ENCODE measurements at regions not wholly inside any gene's neighbourhood (a gene's known extent, or its start where the extent isn't known, plus 50 kb on each side); places are given as distances from the start of the nearest gene placed in this dataset.
A peak's percentile ranks its signal among the peaks of the same experiment; 100 is the strongest.
"Not testable (repeated sequence)": the region's sequence is repeated elsewhere in the genome, so short reads cannot be mapped to it uniquely, and the experiment has no call there.

GRCh38 chr2:76009484-76009883 is 298.8 kb upstream of the GCFC2 start:
- DNase-seq (ENCODE audit: low read depth), result no peak

- no peak for DNase-seq (ENCODE audit: low read depth)
These were observed 297.4 kb upstream of the GCFC2 start for GRCh38 chr2:76008001-76008702.

GRCh38 chr2:76000425-76000824 is 289.7 kb upstream of the GCFC2 start:
- no peak for DNase-seq (ENCODE audit: low read depth)

- DNase-seq (ENCODE audit: low read depth), result no peak
These were observed 287.7 kb upstream of the GCFC2 start for GRCh38 chr2:75998451-75998850.

GRCh38 chr2:75994759-75995158 is 284.0 kb upstream of the GCFC2 start:
- peak; percentile 0 for DNase-seq (ENCODE audit: low read depth)

- not testable (repeated sequence) for DNase-seq (ENCODE audit: low read depth)
These were observed 277.9 kb upstream of the GCFC2 start for GRCh38 chr2:75988622-75989021.

- DNase-seq (ENCODE audit: low read depth), result no peak
These were observed 275.9 kb upstream of the GCFC2 start for GRCh38 chr2:75986617-75987016.

- no peak for DNase-seq (ENCODE audit: low read depth)
These were observed 272.0 kb upstream of the GCFC2 start for GRCh38 chr2:75982719-75983118.

- no peak for DNase-seq (ENCODE audit: low read depth)
These were observed 253.9 kb upstream of the GCFC2 start for GRCh38 chr2:75964646-75965045.

- DNase-seq (ENCODE audit: low read depth), result no peak
These were observed 249.8 kb upstream of the GCFC2 start for GRCh38 chr2:75960472-75961009.

GRCh38 chr2:75959724-75960471 is 249.2 kb upstream of the GCFC2 start:
- DNase-seq (ENCODE audit: low read depth), result no peak

GRCh38 chr2:75954761-75955160 is 244.0 kb upstream of the GCFC2 start:
- no peak for DNase-seq (ENCODE audit: low read depth)

GRCh38 chr2:75952173-75952572 is 241.5 kb upstream of the GCFC2 start:
- DNase-seq (ENCODE audit: low read depth), result no peak

GRCh38 chr2:75949385-75950030 is 238.8 kb upstream of the GCFC2 start:
- no peak for DNase-seq (ENCODE audit: low read depth)

- DNase-seq (ENCODE audit: low read depth), result no peak
These were observed 225.6 kb upstream of the GCFC2 start for GRCh38 chr2:75936311-75936710.

GRCh38 chr2:75932996-75933395 is 222.3 kb upstream of the GCFC2 start:
- DNase-seq (ENCODE audit: low read depth), result no peak

GRCh38 chr2:75928093-75928492 is 217.4 kb upstream of the GCFC2 start:
- DNase-seq (ENCODE audit: low read depth), result no peak

- no peak for DNase-seq (ENCODE audit: low read depth)
These were observed 214.8 kb upstream of the GCFC2 start for GRCh38 chr2:75925331-75926024.

- no peak for DNase-seq (ENCODE audit: low read depth)
These were observed 211.5 kb upstream of the GCFC2 start for GRCh38 chr2:75922191-75922590.

GRCh38 chr2:75920859-75921551 is 210.3 kb upstream of the GCFC2 start:
- no peak for DNase-seq (ENCODE audit: low read depth)

- DNase-seq (ENCODE audit: low read depth), result no peak
These were observed 205.3 kb upstream of the GCFC2 start for GRCh38 chr2:75915851-75916634.

All from M059J (cell line).